Activated naive CD4-positive, alpha-beta T cell treated with anti-CD3 and anti-CD28 coated beads for 36 hours (primary cell): ENCODE measurements at regions not wholly inside any gene's neighbourhood (a gene's known extent, or its start where the extent isn't known, plus 50 kb on each side); places are given as distances from the start of the nearest gene placed in this dataset.

Source experiments
- CTCF ChIA-PET: fragments of 350-600 bp; sonication (Branson Sonifier 250); formaldehyde crosslinking; loops from one replicate; lab custom pipeline; 2021; ENCODE audit warnings: antibody characterized with exemption; lab: Charles Lee
- DNase-seq: peaks from one replicate; pipeline ENCODE4 v3.0.0-alpha.2; 2020
- H3K27ac Mint-ChIP-seq: one replicate; pipeline ENCODE4 v1.8.0; 2021; ENCODE audit warnings: mild to moderate bottlenecking, mixed read lengths
- H3K27me3 Mint-ChIP-seq: one replicate; pipeline ENCODE4 v1.8.0; 2021; ENCODE audit warnings: low read depth, mixed read lengths
- H3K36me3 Mint-ChIP-seq: one replicate; pipeline ENCODE4 v1.8.0; 2021; ENCODE audit warnings: low read depth, mixed read lengths
- H3K4me1 Mint-ChIP-seq: one replicate; pipeline ENCODE4 v1.8.0; 2021; ENCODE audit warnings: low read depth, mixed read lengths
- H3K4me3 Mint-ChIP-seq: one replicate; pipeline ENCODE4 v1.8.0; 2021; ENCODE audit warnings: mild to moderate bottlenecking, moderate library complexity, mixed read lengths
- H3K9me3 Mint-ChIP-seq: one replicate; pipeline ENCODE4 v1.8.0; 2021; ENCODE audit warnings: mixed read lengths
- intact Hi-C: fragments of 100-400 bp; cut with micrococcal nuclease; formaldehyde crosslinking; loops from one replicate; pipeline ENCODE4 v1.15.1; 2023

- H3K4me3 Mint-ChIP-seq = no peak overlapping the region
- H3K27ac Mint-ChIP-seq = no peak overlapping the region
- H3K36me3 Mint-ChIP-seq = no peaks in the 10 kb centered on the region
- H3K4me1 Mint-ChIP-seq = no peaks in the 10 kb centered on the region
- CTCF ChIA-PET = no interaction called here
- H3K27me3 Mint-ChIP-seq = no peaks in the 10 kb centered on the region
- no peak for DNase-seq
- H3K9me3 Mint-ChIP-seq = no peaks in the 10 kb centered on the region
- intact Hi-C loops = no loop called here
Measured at GRCh38 chr3:6074952-6075351, 786.0 kb upstream of the GRM7 start.

GRCh38 chr3:6078436-6078835, 782.5 kb upstream of the GRM7 start:
- Mint-ChIP-seq H3K27ac (no peak overlapping the region), H3K9me3 (no peaks in the 10 kb centered on the region), H3K4me3 (no peak overlapping the region), H3K27me3 (no peaks in the 10 kb centered on the region), H3K36me3 (no peaks in the 10 kb centered on the region), H3K4me1 (no peaks in the 10 kb centered on the region)
- intact Hi-C loops = no loop called here
- CTCF ChIA-PET = no interaction called here
- no peak for DNase-seq

GRCh38 chr3:6079011-6079410, 781.9 kb upstream of the GRM7 start:
- Mint-ChIP-seq H3K27me3 (no peaks in the 10 kb centered on the region), H3K4me1 (no peaks in the 10 kb centered on the region), H3K9me3 (no peaks in the 10 kb centered on the region), H3K36me3 (no peaks in the 10 kb centered on the region), H3K27ac (no peak overlapping the region), H3K4me3 (no peak overlapping the region)
- CTCF ChIA-PET = no interaction called here
- DNase-seq = no peak
- intact Hi-C loops = no loop called here

GRCh38 chr3:6079561-6080179, 781.2 kb upstream of the GRM7 start:
- DNase-seq = no peak
- CTCF ChIA-PET = no interaction called here
- Mint-ChIP-seq H3K27me3 (no peaks in the 10 kb centered on the region), H3K4me3 (no peak overlapping the region), H3K27ac (no peak overlapping the region), H3K4me1 (no peaks in the 10 kb centered on the region), H3K9me3 (no peaks in the 10 kb centered on the region), H3K36me3 (no peaks in the 10 kb centered on the region)
- intact Hi-C loops = no loop called here

GRCh38 chr3:6088433-6088832, 772.5 kb upstream of the GRM7 start:
- Mint-ChIP-seq H3K4me1 (no peaks in the 10 kb centered on the region), H3K27ac (no peak overlapping the region), H3K4me3 (no peak overlapping the region), H3K27me3 (no peaks in the 10 kb centered on the region), H3K9me3 (no peaks in the 10 kb centered on the region), H3K36me3 (no peaks in the 10 kb centered on the region)
- DNase-seq = no peak
- CTCF ChIA-PET = no interaction called here
- intact Hi-C loops = no loop called here

GRCh38 chr3:6089780-6090179, 771.1 kb upstream of the GRM7 start:
- H3K27ac Mint-ChIP-seq = no peak overlapping the region
- H3K4me1 Mint-ChIP-seq = no peaks in the 10 kb centered on the region

GRCh38 chr3:6091262-6091661, 769.7 kb upstream of the GRM7 start:
- no peak for DNase-seq
- intact Hi-C loops = no loop called here
- no peak overlapping the region for H3K4me3 Mint-ChIP-seq
- H3K9me3 Mint-ChIP-seq = no peaks in the 10 kb centered on the region
- no peaks in the 10 kb centered on the region for H3K4me1 Mint-ChIP-seq
- no peak overlapping the region for H3K27ac Mint-ChIP-seq
- CTCF ChIA-PET = interaction anchor here (0.7 kb wide), 2 partner anchors 796 to 966 kb away, joined by 3 read pairs; no protein-coding TSS in a partner anchor
- no peaks in the 10 kb centered on the region for H3K27me3 Mint-ChIP-seq
- H3K36me3 Mint-ChIP-seq = no peaks in the 10 kb centered on the region

More at GRCh38 chr3:6089780-6090179, 771.1 kb upstream of the GRM7 start:
- H3K9me3 Mint-ChIP-seq = no peaks in the 10 kb centered on the region
- no peak overlapping the region for H3K4me3 Mint-ChIP-seq
- H3K36me3 Mint-ChIP-seq = no peaks in the 10 kb centered on the region
- no peaks in the 10 kb centered on the region for H3K27me3 Mint-ChIP-seq
- no peak for DNase-seq
- CTCF ChIA-PET = no interaction called here
- intact Hi-C loops = no loop called here

GRCh38 chr3:6095006-6095405, 765.9 kb upstream of the GRM7 start:
- no peaks in the 10 kb centered on the region for H3K4me1 Mint-ChIP-seq
- H3K36me3 Mint-ChIP-seq = no peaks in the 10 kb centered on the region
- no peak overlapping the region for H3K4me3 Mint-ChIP-seq
- intact Hi-C loops = no loop called here
- H3K9me3 Mint-ChIP-seq = no peaks in the 10 kb centered on the region
- CTCF ChIA-PET = no interaction called here
- no peak for DNase-seq
- no peaks in the 10 kb centered on the region for H3K27me3 Mint-ChIP-seq
- H3K27ac Mint-ChIP-seq = no peak overlapping the region

- Mint-ChIP-seq H3K36me3 (no peaks in the 10 kb centered on the region), H3K4me1 (no peaks in the 10 kb centered on the region), H3K9me3 (peaks cover 3% of the 10 kb centered on the region), H3K27me3 (no peaks in the 10 kb centered on the region), H3K27ac (no peak overlapping the region), H3K4me3 (no peak overlapping the region)
- DNase-seq = no peak
- CTCF ChIA-PET = no interaction called here
- intact Hi-C loops = no loop called here
Measured at GRCh38 chr3:6097021-6097420, 763.9 kb upstream of the GRM7 start.

- H3K9me3 Mint-ChIP-seq = peaks cover 5% of the 10 kb centered on the region
- no peak overlapping the region for H3K27ac Mint-ChIP-seq
- H3K4me1 Mint-ChIP-seq = no peaks in the 10 kb centered on the region
- H3K27me3 Mint-ChIP-seq = no peaks in the 10 kb centered on the region
- H3K4me3 Mint-ChIP-seq = no peak overlapping the region
- DNase-seq = no peak
- H3K36me3 Mint-ChIP-seq = no peaks in the 10 kb centered on the region
- CTCF ChIA-PET = no interaction called here
- intact Hi-C loops = no loop called here
Measured at GRCh38 chr3:6097556-6097955, 763.4 kb upstream of the GRM7 start.

- DNase-seq = no peak
- H3K27me3 Mint-ChIP-seq = no peaks in the 10 kb centered on the region
- intact Hi-C loops = no loop called here
- no peak overlapping the region for H3K4me3 Mint-ChIP-seq
- H3K9me3 Mint-ChIP-seq = peaks cover 5% of the 10 kb centered on the region
- CTCF ChIA-PET = no interaction called here
- H3K4me1 Mint-ChIP-seq = no peaks in the 10 kb centered on the region
- H3K27ac Mint-ChIP-seq = no peak overlapping the region
- no peaks in the 10 kb centered on the region for H3K36me3 Mint-ChIP-seq
Measured at GRCh38 chr3:6098516-6099157, 762.3 kb upstream of the GRM7 start.

GRCh38 chr3:6099458-6100075, 761.3 kb upstream of the GRM7 start:
- peaks cover 5% of the 10 kb centered on the region for H3K9me3 Mint-ChIP-seq
- H3K27ac Mint-ChIP-seq = no peak overlapping the region
- no peaks in the 10 kb centered on the region for H3K4me1 Mint-ChIP-seq
- H3K27me3 Mint-ChIP-seq = no peaks in the 10 kb centered on the region
- intact Hi-C loops = no loop called here
- CTCF ChIA-PET = no interaction called here
- DNase-seq = no peak
- H3K4me3 Mint-ChIP-seq = no peak overlapping the region
- no peaks in the 10 kb centered on the region for H3K36me3 Mint-ChIP-seq

GRCh38 chr3:6105187-6105586, 755.7 kb upstream of the GRM7 start:
- Mint-ChIP-seq H3K36me3 (no peaks in the 10 kb centered on the region), H3K9me3 (peaks cover 6% of the 10 kb centered on the region), H3K4me3 (no peak overlapping the region), H3K27me3 (no peaks in the 10 kb centered on the region), H3K4me1 (no peaks in the 10 kb centered on the region), H3K27ac (no peak overlapping the region)
- intact Hi-C loops = no loop called here
- DNase-seq = no peak
- CTCF ChIA-PET = no interaction called here
